DND-41 (cell line): ENCODE measurements at regions not wholly inside any gene's neighbourhood (a gene's known extent, or its start where the extent isn't known, plus 50 kb on each side); places are given as distances from the start of the nearest gene placed in this dataset.

Source experiments
- ATAC-seq: fragments of 200-7000 bp; cut with Tn5 transposase; 3 replicates; pipeline ENCODE4 v1.9.1; 2021; ENCODE audit warnings: low read depth; ENCODE audit not compliant: insufficient read depth
- DNase-seq: peaks from one replicate; pipeline ENCODE4 v3.0.0-alpha.2; 2020
- H2AFZ ChIP-seq: 2 replicates; pipeline ENCODE4 v1.6.0; 2012; ENCODE audit warnings: low read depth, low read length
- H3K27ac ChIP-seq: 2 replicates; pipeline ENCODE4 v1.5.1; 2012; ENCODE audit warnings: low read length, inconsistent platforms
- H3K27me3 ChIP-seq: fragments of 200-600 bp; sonication (generic); 2 replicates; pipeline ENCODE4 v1.6.0; 2012; ENCODE audit warnings: low read length, mild to moderate bottlenecking, inconsistent platforms; ENCODE audit not compliant: insufficient read depth, poor library complexity
- H3K36me3 ChIP-seq: 2 replicates; pipeline ENCODE4 v1.5.1; 2012; ENCODE audit warnings: low read length, inconsistent platforms; ENCODE audit not compliant: insufficient read depth
- H3K4me1 ChIP-seq: 2 replicates; pipeline ENCODE4 v1.5.1; 2012; ENCODE audit warnings: mild to moderate bottlenecking, low read length; ENCODE audit not compliant: insufficient read depth
- H3K4me2 ChIP-seq: 2 replicates; pipeline ENCODE4 v1.6.0; 2012; ENCODE audit warnings: mild to moderate bottlenecking, moderate library complexity, low read length, inconsistent platforms; ENCODE audit not compliant: insufficient read depth
- H3K4me3 ChIP-seq, 2 experiments: fragments of 200-600 bp in 1 of 2; shearing (Covaris generic) in 1 of 2; 2 replicates each; pipeline ENCODE4 v1.5.1; 2012 to 2016; ENCODE audit warnings: inconsistent platforms in 2 of 2, low read length in 2 of 2, mild to moderate bottlenecking in 2 of 2, low read depth in 1 of 2, moderate library complexity in 1 of 2
- H3K79me2 ChIP-seq: 2 replicates; pipeline ENCODE4 v1.6.0; 2012; ENCODE audit warnings: low read length, inconsistent platforms; ENCODE audit not compliant: insufficient read depth
- H3K9ac ChIP-seq: 2 replicates; pipeline ENCODE4 v1.6.0; 2012; ENCODE audit warnings: low read depth, mild to moderate bottlenecking, inconsistent platforms, low read length, moderate library complexity
- H3K9me3 ChIP-seq: 2 replicates; pipeline ENCODE4 v1.5.1; 2012; ENCODE audit warnings: low read length, moderate library complexity, mild to moderate bottlenecking, inconsistent platforms; ENCODE audit not compliant: insufficient read depth, severe bottlenecking
- H4K20me1 ChIP-seq: 2 replicates; pipeline ENCODE4 v1.6.0; 2012; ENCODE audit warnings: low read length; ENCODE audit not compliant: insufficient read depth
- CTCF ChIP-seq: IDR thresholded peaks from 2 replicates; pipeline ENCODE4 v1.5.1; 2012; ENCODE audit warnings: borderline replicate concordance, low read length, moderate library complexity, mild to moderate bottlenecking; ENCODE audit not compliant: poor library complexity, severe bottlenecking; ENCODE audit errors: extremely low read depth
- EZH2 ChIP-seq: IDR thresholded peaks from 3 replicates; pipeline ENCODE4 v1.6.1; 2012; ENCODE audit warnings: borderline replicate concordance, low read depth, mild to moderate bottlenecking, moderate library complexity, low read length, inconsistent platforms; ENCODE audit not compliant: severe bottlenecking

DNA sequence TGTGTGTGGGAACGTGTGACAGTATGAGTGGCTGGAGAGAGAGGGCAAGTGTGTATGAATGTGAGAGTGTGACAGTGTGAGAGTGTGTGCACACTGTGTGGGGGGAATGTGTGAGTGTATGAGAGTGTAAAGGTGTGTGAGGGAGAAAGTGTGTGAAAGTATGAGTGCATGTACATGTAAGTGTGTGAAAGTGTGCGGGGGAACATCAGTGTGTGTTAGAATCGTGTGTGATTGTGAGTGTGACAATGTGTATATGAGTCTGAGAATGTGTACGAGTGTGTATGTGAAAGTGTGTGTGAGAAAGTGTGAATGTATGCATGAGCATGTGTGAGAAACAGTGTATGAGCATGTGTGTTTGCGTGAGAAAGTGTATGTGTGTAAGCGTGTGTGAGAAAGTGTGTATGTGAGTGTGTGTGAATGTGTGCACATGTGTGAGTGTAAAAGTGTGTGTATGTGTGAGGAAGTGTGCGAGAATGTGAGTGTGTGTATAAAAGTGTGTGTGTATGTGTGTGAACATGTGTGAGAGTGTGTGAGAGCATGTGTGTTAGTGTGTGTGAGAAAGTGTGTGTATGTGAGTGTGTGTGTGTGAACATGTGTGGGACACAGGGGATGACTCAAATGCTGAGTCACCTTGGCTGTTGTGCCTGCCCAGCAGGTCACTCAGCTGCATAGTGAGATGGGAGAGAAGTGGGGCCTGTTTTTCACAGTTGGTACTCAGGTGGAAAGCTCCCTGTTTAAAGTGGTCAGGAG, 220.5 kb upstream of the TBX3 start:
- Histone ChIP-seq H3K36me3 (no peaks in the 10 kb centered on the region), H3K27ac (no peak overlapping the region), H3K9ac (no peak overlapping the region), H3K79me2 (no peaks in the 10 kb centered on the region), H3K4me1 (no peaks in the 10 kb centered on the region), H4K20me1 (no peaks in the 10 kb centered on the region), H2AFZ (no peak overlapping the region), H3K4me2 (no peak overlapping the region), H3K27me3 (no peaks in the 10 kb centered on the region), H3K9me3 (no peaks in the 10 kb centered on the region), H3K4me3 (no peak overlapping the region)
- DNase-seq (no peak), ATAC-seq (no peak)
- no peak for TF ChIP-seq CTCF
- no peak for TF ChIP-seq EZH2

DNA sequence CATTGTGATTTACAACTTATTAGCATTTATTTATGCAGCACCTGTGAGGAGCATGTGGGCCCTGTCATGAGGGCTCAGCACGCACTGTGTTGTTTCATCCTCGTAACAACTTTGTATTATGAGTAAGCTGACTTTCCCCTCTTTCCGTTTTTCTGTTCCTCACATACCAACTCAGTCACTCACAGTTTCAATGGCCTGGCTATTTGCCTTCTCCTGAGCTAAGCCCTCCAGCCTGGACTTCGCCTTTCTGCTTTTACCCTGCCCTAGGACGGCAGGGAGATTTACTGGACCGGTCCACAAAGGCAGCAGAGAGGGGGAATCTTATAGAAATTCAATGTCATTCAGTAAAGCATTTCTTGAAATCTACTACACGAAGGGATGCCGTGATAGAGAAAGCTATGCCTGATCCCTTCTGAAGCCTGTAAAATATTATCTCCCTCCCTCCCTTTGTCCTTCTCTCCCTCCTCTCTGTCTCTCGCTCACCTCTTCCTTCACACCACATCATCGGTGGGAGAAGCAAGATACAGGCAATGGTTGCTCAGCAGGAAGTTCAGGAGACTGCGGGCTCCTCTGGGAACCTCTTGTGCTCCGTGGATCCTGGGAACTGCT, 219.2 kb upstream of the TBX3 start:
- ATAC-seq = no peak
- Histone ChIP-seq H3K9ac (no peak overlapping the region), H3K36me3 (no peaks in the 10 kb centered on the region), H3K4me3 (no peak overlapping the region), H3K9me3 (no peaks in the 10 kb centered on the region), H3K4me1 (no peaks in the 10 kb centered on the region), H3K79me2 (no peaks in the 10 kb centered on the region), H4K20me1 (no peaks in the 10 kb centered on the region), H3K4me2 (no peak overlapping the region), H2AFZ (no peak overlapping the region), H3K27me3 (no peaks in the 10 kb centered on the region), H3K27ac (no peak overlapping the region)
- DNase-seq = no peak
- no peak for TF ChIP-seq CTCF
- TF ChIP-seq EZH2 = no peak

DNA sequence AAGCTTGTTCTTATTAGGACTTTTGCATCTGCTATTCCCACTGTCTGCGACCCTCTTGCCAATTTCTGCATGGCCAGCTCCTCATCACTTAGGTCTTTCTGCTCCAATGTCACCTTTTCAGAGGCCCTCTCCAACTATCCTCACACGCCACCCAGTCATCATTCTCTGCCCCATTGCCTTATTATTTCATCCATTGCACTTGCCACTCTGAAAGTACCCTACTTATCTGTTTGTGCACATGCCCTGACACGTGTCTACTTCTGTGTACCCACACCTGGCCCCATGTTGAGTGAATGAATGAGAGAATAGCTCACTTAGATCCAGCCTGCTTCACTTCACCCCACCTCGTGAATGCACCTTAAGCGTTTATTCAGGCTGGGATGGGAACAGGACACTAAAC, 218.7 kb upstream of the TBX3 start:
- ATAC-seq = no peak
- no peak overlapping the region for H2AFZ ChIP-seq

More for the DNA sequence above, 218.7 kb upstream of the TBX3 start:
- TF ChIP-seq CTCF = no peak
- TF ChIP-seq EZH2 = no peak
- Histone ChIP-seq H3K36me3 (no peaks in the 10 kb centered on the region), H3K79me2 (no peaks in the 10 kb centered on the region), H3K9me3 (no peaks in the 10 kb centered on the region), H3K4me3 (no peak overlapping the region), H3K4me1 (no peaks in the 10 kb centered on the region), H3K27ac (no peak overlapping the region), H3K4me2 (no peak overlapping the region), H3K9ac (no peak overlapping the region), H4K20me1 (no peaks in the 10 kb centered on the region), H3K27me3 (no peaks in the 10 kb centered on the region)
- no peak for DNase-seq
